SK-N-SH treated with all-trans-retinoic acid at 6 μM for 48 hours (cell line): ENCODE measurements at regions not wholly inside any gene's neighbourhood (a gene's known extent, or its start where the extent isn't known, plus 50 kb on each side); places are given as distances from the start of the nearest gene placed in this dataset.

Experiments
- GLIS3 ChIP-seq: fragments of 250-450 bp; sonication (Bioruptor Pico); IDR thresholded peaks from 2 replicates; pipeline ENCODE4 v1.5.0; 2020; ENCODE audit warnings: mild to moderate bottlenecking, moderate library complexity
- RARB ChIP-seq: fragments of 250-450 bp; sonication (Bioruptor Pico); IDR thresholded peaks from 2 replicates; pipeline ENCODE4 v1.8.0; 2021; ENCODE audit warnings: mild to moderate bottlenecking, moderate library complexity
- TCF4 ChIP-seq: fragments of 250-450 bp; sonication (Bioruptor Pico); IDR thresholded peaks from 2 replicates; pipeline ENCODE4 v1.8.0; 2021; ENCODE audit warnings: mild to moderate bottlenecking, moderate library complexity, borderline replicate concordance
- ZNF565 ChIP-seq: fragments of 450-650 bp; formaldehyde crosslinking; conservative IDR thresholded peaks from 2 replicates; pipeline ENCODE4 v1.5.0; 2020; ENCODE audit warnings: low read depth, mild to moderate bottlenecking, moderate library complexity
- TF ChIP-seq, protein P1 (sequence below): fragments of 250-450 bp; sonication (Bioruptor Pico); IDR thresholded peaks from 2 replicates; pipeline ENCODE4 v1.5.1; 2020; ENCODE audit warnings: low read depth, mild to moderate bottlenecking, moderate library complexity
- TF ChIP-seq, protein P2 (sequence below): fragments of 250-450 bp; sonication (Bioruptor Pico); IDR thresholded peaks from 2 replicates; pipeline ENCODE4 v1.8.0; 2020; ENCODE audit warnings: mild to moderate bottlenecking, moderate library complexity, borderline replicate concordance

DNA sequence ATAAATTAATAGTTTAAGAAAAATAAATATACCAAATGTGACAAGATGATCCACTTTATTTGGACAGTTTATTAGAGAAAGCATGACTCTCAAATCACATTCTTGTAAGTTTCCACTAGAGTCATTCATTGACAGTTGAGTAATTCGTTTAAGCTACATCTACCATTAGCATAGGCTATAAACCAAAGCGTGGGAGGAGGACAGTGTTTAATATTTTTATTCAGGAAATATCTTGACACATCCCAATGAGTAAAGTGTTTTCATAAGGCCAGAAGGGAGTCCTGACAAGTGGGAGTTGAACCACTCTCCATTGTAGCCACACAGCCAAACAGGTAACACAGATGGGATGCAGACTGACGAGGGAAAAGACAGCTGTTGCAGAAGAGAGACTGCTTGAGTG is 386.5 kb upstream of the SEMA3D start:
- no peak for TF ChIP-seq TCF4 (CRISPR knock-in tag)
- TF ChIP-seq, protein P1, sequence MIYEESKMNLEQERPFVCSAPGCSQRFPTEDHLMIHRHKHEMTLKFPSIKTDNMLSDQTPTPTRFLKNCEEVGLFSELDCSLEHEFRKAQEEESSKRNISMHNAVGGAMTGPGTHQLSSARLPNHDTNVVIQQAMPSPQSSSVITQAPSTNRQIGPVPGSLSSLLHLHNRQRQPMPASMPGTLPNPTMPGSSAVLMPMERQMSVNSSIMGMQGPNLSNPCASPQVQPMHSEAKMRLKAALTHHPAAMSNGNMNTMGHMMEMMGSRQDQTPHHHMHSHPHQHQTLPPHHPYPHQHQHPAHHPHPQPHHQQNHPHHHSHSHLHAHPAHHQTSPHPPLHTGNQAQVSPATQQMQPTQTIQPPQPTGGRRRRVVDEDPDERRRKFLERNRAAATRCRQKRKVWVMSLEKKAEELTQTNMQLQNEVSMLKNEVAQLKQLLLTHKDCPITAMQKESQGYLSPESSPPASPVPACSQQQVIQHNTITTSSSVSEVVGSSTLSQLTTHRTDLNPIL (CRISPR knock-in tag): no peak
- no peak for TF ChIP-seq GLIS3 (CRISPR knock-in tag)
- TF ChIP-seq, protein P2, sequence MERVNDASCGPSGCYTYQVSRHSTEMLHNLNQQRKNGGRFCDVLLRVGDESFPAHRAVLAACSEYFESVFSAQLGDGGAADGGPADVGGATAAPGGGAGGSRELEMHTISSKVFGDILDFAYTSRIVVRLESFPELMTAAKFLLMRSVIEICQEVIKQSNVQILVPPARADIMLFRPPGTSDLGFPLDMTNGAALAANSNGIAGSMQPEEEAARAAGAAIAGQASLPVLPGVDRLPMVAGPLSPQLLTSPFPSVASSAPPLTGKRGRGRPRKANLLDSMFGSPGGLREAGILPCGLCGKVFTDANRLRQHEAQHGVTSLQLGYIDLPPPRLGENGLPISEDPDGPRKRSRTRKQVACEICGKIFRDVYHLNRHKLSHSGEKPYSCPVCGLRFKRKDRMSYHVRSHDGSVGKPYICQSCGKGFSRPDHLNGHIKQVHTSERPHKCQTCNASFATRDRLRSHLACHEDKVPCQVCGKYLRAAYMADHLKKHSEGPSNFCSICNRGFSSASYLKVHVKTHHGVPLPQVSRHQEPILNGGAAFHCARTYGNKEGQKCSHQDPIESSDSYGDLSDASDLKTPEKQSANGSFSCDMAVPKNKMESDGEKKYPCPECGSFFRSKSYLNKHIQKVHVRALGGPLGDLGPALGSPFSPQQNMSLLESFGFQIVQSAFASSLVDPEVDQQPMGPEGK (CRISPR knock-in tag): no peak
- no peak for TF ChIP-seq RARB (CRISPR knock-in tag)
- TF ChIP-seq ZNF565 (CRISPR knock-in tag): no peak
